HUES48 (cell line): ENCODE measurements at regions not wholly inside any gene's neighbourhood (a gene's known extent, or its start where the extent isn't known, plus 50 kb on each side); places are given as distances from the start of the nearest gene placed in this dataset.
"Not testable (repeated sequence)": the region's sequence is repeated elsewhere in the genome, so short reads cannot be mapped to it uniquely, and the experiment has no call there.

ENCODE experiments used
- H3K27ac ChIP-seq: one replicate; pipeline ENCODE4 v1.7.0; 2013; ENCODE audit warnings: low read depth, low read length, inconsistent platforms
- H3K27me3 ChIP-seq: 2 replicates; pipeline ENCODE4 v1.6.1; 2013; ENCODE audit warnings: mild to moderate bottlenecking, low read length; ENCODE audit not compliant: control insufficient read depth, insufficient read depth
- H3K36me3 ChIP-seq: 2 replicates; pipeline ENCODE4 v1.6.1; 2013; ENCODE audit warnings: low read length; ENCODE audit not compliant: control insufficient read depth, insufficient read depth
- H3K4me1 ChIP-seq: 2 replicates; pipeline ENCODE4 v1.6.1; 2013; ENCODE audit warnings: mild to moderate bottlenecking, low read length; ENCODE audit not compliant: control insufficient read depth, insufficient read depth
- H3K4me3 ChIP-seq: 2 replicates; pipeline ENCODE4 v1.5.1; 2013; ENCODE audit warnings: mild to moderate bottlenecking, low read depth, low read length
- H3K9ac ChIP-seq: 2 replicates; pipeline ENCODE4 v1.6.1; 2013; ENCODE audit warnings: mild to moderate bottlenecking, low read depth, low read length, moderate library complexity
- H3K9me3 ChIP-seq: 2 replicates; pipeline ENCODE4 v1.6.1; 2013; ENCODE audit warnings: low read length; ENCODE audit not compliant: control insufficient read depth, insufficient read depth

DNA sequence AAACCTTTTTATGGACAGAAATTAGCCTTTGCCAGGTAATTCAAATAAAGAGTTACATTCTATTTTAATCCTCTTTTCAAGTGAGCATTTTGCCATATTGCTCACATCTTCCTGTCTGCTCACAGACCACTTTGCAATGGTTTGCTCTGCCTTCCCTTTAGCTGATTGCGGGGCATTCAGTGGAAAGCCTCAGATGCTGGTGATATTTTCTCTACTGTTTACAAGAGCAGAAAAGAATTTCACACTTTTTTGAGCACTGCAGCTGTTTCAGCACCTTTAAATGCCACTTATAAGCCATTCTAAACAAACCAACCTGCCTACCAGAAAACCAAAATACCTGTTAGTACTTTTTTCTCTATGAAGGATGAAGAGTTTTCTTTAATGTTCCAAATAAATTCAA lies 195.7 kb upstream of the LRIG3 start:
- Histone ChIP-seq H3K27me3 (no peaks in the 10 kb centered on the region), H3K4me3 (no peak overlapping the region), H3K27ac (no peak overlapping the region), H3K9ac (no peak overlapping the region), H3K36me3 (no peaks in the 10 kb centered on the region), H3K4me1 (no peaks in the 10 kb centered on the region), H3K9me3 (no peaks in the 10 kb centered on the region)

DNA sequence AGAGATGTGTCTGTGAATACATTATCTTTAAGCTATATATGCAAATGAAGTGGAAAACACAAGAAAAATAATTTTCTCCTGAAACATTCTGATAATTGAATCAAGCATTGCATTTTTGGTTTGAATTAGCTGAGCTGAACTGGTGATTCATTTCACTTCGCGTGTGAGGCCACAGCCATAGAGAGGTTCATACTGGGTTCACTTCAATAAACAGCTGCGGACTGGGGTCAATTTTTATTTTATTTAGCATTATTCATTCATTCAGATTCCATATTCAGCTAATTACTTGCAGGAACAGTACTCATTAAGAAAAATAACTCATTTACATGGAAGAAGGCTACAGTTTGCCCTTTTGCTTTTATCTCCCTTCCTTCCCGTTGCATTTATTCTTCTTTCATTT lies 195.2 kb upstream of the LRIG3 start:
- H3K36me3 ChIP-seq = no peaks in the 10 kb centered on the region
- no peak overlapping the region for H3K27ac ChIP-seq
- H3K9ac ChIP-seq = no peak overlapping the region
- H3K9me3 ChIP-seq = no peaks in the 10 kb centered on the region
- no peaks in the 10 kb centered on the region for H3K4me1 ChIP-seq
- H3K4me3 ChIP-seq = no peak overlapping the region
- no peaks in the 10 kb centered on the region for H3K27me3 ChIP-seq

GRCh38 chr12:59113831-59114615 lies 193.7 kb upstream of the LRIG3 start:
- Histone ChIP-seq H3K27me3 (no peaks in the 10 kb centered on the region), H3K9ac (no peak overlapping the region), H3K27ac (no peak overlapping the region), H3K4me3 (no peak overlapping the region), H3K9me3 (no peaks in the 10 kb centered on the region), H3K36me3 (no peaks in the 10 kb centered on the region), H3K4me1 (no peaks in the 10 kb centered on the region)

- Histone ChIP-seq H3K9ac (no peak overlapping the region), H3K27ac (no peak overlapping the region), H3K27me3 (no peaks in the 10 kb centered on the region), H3K4me1 (no peaks in the 10 kb centered on the region), H3K4me3 (no peak overlapping the region), H3K36me3 (no peaks in the 10 kb centered on the region), H3K9me3 (no peaks in the 10 kb centered on the region)
Observed at GRCh38 chr12:59111851-59112250, 191.5 kb upstream of the LRIG3 start.

DNA sequence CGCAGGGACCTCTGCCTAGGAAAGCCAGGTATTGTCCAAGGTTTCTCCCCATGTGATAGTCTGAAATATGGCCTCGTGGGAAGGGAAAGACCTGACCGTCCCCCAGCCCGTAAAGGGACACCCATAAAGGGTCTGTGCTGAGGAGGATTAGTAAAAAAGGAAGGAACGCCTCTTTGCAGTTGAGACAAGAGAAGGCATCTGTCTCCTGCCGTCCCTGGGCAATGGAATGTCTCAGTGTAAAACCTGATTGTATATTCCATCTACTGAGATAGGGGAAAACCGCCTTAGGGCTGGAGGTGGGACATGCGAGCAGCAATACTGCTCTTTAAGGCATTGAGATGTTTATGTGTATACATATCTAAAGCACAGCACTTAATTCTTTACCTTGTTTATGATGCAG lies 188.2 kb upstream of the LRIG3 start:
- H3K4me3 ChIP-seq, H3K27me3 ChIP-seq, H3K27ac ChIP-seq, H3K9me3 ChIP-seq, H3K36me3 ChIP-seq, H3K9ac ChIP-seq, H3K4me1 ChIP-seq: not testable (repeated sequence)

GRCh38 chr12:59100585-59100984 lies 180.3 kb upstream of the LRIG3 start:
- Histone ChIP-seq H3K27ac (no peak overlapping the region), H3K9ac (no peak overlapping the region), H3K4me1 (no peaks in the 10 kb centered on the region; the same call in 1 of the 2 replicates), H3K9me3 (no peaks in the 10 kb centered on the region), H3K27me3 (no peaks in the 10 kb centered on the region), H3K36me3 (no peaks in the 10 kb centered on the region), H3K4me3 (no peak overlapping the region)

DNA sequence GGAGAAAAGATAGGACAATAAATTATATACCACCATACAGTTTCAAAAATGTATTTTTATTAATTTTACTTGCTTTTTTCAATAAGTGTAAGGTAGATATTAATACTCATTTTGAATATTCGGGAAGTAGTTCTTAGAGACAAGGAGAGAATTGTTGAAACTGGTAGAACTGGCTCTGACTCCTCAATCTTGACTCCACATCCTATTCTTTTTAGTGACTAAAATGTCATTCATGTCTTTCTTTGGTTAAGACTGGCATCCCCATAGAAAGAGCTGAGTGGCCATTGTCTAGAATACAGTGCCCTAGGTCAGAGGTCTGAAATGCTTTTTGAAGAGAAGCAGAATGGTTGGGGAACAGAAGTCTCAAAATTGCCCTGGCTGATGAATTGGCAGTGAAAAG lies 177.6 kb upstream of the LRIG3 start:
- Histone ChIP-seq H3K36me3 (no peaks in the 10 kb centered on the region), H3K27me3 (no peaks in the 10 kb centered on the region), H3K9me3 (no peaks in the 10 kb centered on the region), H3K4me3 (no peak overlapping the region), H3K9ac (no peak overlapping the region), H3K27ac (no peak overlapping the region), H3K4me1 (no peaks in the 10 kb centered on the region; the same call in 1 of the 2 replicates)

GRCh38 chr12:59096246-59096645 lies 175.9 kb upstream of the LRIG3 start:
- H3K9me3 ChIP-seq = no peaks in the 10 kb centered on the region
- no peak overlapping the region for H3K27ac ChIP-seq
- H3K4me3 ChIP-seq = no peak overlapping the region
- no peak overlapping the region for H3K9ac ChIP-seq
- no peaks in the 10 kb centered on the region; the same call in 1 of the 2 replicates for H3K4me1 ChIP-seq
- H3K36me3 ChIP-seq = no peaks in the 10 kb centered on the region
- H3K27me3 ChIP-seq = no peaks in the 10 kb centered on the region

- Histone ChIP-seq H3K9ac (no peak overlapping the region), H3K36me3 (no peaks in the 10 kb centered on the region), H3K27ac (no peak overlapping the region), H3K4me3 (no peak overlapping the region), H3K27me3 (no peaks in the 10 kb centered on the region), H3K4me1 (0 out of 2 replicates have a peak, but pooled peaks cover 6% of the 10 kb centered on the region), H3K9me3 (no peaks in the 10 kb centered on the region)
Observed at GRCh38 chr12:59093073-59093772, 172.9 kb upstream of the LRIG3 start.

GRCh38 chr12:59088673-59089072 lies 168.4 kb upstream of the LRIG3 start:
- H3K4me3 ChIP-seq = no peak overlapping the region
- H3K4me1 ChIP-seq = peaks cover 23% of the 10 kb centered on the region
- H3K27ac ChIP-seq = no peak overlapping the region
- no peaks in the 10 kb centered on the region for H3K36me3 ChIP-seq
- no peaks in the 10 kb centered on the region for H3K27me3 ChIP-seq
- H3K9me3 ChIP-seq = no peaks in the 10 kb centered on the region
- no peak overlapping the region for H3K9ac ChIP-seq

DNA sequence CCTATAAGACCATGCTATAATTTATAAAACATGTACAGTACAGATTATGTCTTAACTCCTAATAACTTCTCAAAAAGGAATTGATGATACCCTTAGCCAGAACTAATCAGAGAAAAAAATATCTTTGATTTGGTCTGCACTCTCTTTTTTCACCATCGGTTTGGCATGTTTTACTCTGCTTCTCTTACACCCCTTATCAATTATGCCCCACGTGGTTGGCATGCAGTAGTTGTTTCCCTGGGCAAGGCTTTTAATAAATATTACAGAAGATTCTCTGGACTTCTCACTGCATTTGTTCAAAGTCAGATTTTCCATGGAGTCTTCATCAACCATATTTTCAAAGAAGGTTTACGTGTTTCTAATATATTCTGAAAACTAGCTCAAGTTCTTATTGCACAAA lies 167.4 kb upstream of the LRIG3 start:
- H3K9me3 ChIP-seq = no peaks in the 10 kb centered on the region
- H3K4me1 ChIP-seq = peaks cover 23% of the 10 kb centered on the region
- no peak overlapping the region for H3K9ac ChIP-seq
- H3K36me3 ChIP-seq = no peaks in the 10 kb centered on the region
- no peak overlapping the region for H3K27ac ChIP-seq
- no peak overlapping the region for H3K4me3 ChIP-seq
- no peaks in the 10 kb centered on the region for H3K27me3 ChIP-seq
